ENCODE measurements at regions not wholly inside any gene's neighbourhood (a gene's known extent, or its start where the extent isn't known, plus 50 kb on each side); places are given as distances from the start of the nearest gene placed in this dataset.

DNA sequence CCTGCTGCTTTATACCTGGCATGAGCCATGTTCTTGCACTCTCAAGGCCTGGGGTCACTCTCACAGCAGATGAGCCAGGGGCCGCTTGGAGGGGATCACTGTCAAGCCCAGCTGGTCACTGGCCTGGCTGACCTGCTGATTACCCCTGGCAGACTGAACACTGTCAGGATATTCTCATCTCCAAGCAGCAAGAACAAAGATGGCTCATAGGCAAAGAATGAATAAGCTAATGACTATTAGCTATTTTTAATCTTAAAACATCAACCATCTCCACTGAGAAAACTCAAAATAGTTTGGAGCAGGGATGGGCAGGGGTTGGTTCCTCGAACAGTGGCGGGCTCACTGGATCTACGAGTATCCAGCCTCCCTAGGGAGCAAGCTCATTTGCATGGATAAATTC lies 64.4 kb upstream of the ACAN start:
- no peak for DNase-seq (ENCODE audit: low spot score in 2 of 2)
- H3K9me3 ChIP-seq, result no peaks in the 10 kb centered on the region
- no peaks in the 10 kb centered on the region for H3K4me1 ChIP-seq
- 66% methylated on average over 4 of the region's 4 CpGs for WGBS
- no peak overlapping the region for H3K27ac ChIP-seq
- TF ChIP-seq CTCF (IDR thresholded peaks at IDR 0.05) (no peak), POLR2AphosphoS5 (IDR thresholded peaks at IDR 0.05) (no peak), EP300 (IDR thresholded peaks at IDR 0.05) (no peak), POLR2A (IDR thresholded peaks at IDR 0.05) (no peak)
- peaks cover 10% of the 10 kb centered on the region for H3K27me3 ChIP-seq
- H3K4me3 ChIP-seq, result no peak overlapping the region
- H3K36me3 ChIP-seq, result no peaks in the 10 kb centered on the region

DNA sequence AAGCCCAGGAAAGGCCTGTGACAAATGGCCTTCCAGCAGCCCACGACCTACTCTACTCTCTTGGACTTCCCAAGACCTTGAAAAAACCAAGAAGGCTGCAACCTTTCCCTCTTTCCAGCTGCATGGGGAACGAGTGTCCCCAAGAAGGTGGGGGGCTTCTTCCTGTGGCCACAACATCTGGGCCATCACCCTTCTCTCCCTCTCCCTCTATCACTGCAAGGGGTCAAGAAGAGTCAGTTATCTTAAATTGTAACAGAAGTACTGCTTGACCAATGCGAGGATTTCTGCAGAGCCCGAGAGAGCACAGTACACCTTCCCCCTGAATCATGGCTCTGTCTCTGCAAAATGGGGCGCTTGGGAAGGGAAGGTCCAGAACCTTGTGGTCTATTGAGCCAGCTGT lies 63.7 kb upstream of the ACAN start:
- Histone ChIP-seq H3K4me3 (no peak overlapping the region), H3K9me3 (no peaks in the 10 kb centered on the region), H3K4me1 (no peaks in the 10 kb centered on the region), H3K27ac (no peak overlapping the region), H3K27me3 (peaks cover 12% of the 10 kb centered on the region), H3K36me3 (no peaks in the 10 kb centered on the region)
- WGBS, result 79% methylated on average over 4 of the region's 5 CpGs
- TF ChIP-seq POLR2AphosphoS5 (IDR thresholded peaks at IDR 0.05) (no peak), EP300 (IDR thresholded peaks at IDR 0.05) (no peak), CTCF (IDR thresholded peaks at IDR 0.05) (no peak), POLR2A (IDR thresholded peaks at IDR 0.05) (no peak)
- DNase-seq (ENCODE audit: low spot score in 2 of 2), result no peak

DNA sequence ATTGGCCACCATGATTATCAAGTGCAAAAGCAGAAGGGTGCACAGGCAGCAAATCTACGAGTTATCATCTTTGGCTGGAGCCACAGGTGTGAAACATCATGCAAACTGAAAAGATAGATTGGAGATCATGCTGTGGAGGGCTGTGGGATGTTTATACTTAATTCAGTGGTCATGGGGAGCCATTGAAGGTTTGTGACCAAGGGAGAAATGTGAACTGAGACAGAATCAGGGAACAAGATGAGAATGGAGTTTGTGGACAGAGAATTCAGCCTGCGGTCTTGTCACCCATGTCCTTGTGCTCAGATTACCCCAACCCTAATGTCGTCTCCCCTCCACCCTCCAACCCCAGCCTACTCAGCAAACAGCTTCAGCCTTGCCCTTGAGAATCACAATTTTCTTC lies 62.9 kb upstream of the ACAN start:
- no peaks in the 10 kb centered on the region for H3K36me3 ChIP-seq
- no peaks in the 10 kb centered on the region for H3K9me3 ChIP-seq
- peaks cover 15% of the 10 kb centered on the region for H3K27me3 ChIP-seq
- H3K4me1 ChIP-seq, result no peaks in the 10 kb centered on the region
- no peak overlapping the region for H3K4me3 ChIP-seq
- whole genome bisulfite sequencing, result 92% methylated on average over 3 of the region's 3 CpGs
- DNase-seq (ENCODE audit: low spot score in 2 of 2), result no peak
- no peak for TF ChIP-seq EP300 (IDR thresholded peaks at IDR 0.05)
- TF ChIP-seq POLR2A (IDR thresholded peaks at IDR 0.05), result no peak
- no peak for TF ChIP-seq POLR2AphosphoS5 (IDR thresholded peaks at IDR 0.05)
- no peak for TF ChIP-seq CTCF (IDR thresholded peaks at IDR 0.05)
- no peak overlapping the region for H3K27ac ChIP-seq

- H3K4me1 ChIP-seq, result no peaks in the 10 kb centered on the region
- no peaks in the 10 kb centered on the region for H3K9me3 ChIP-seq
- H3K27ac ChIP-seq, result no peak overlapping the region
- no peak for DNase-seq (ENCODE audit: low spot score in 2 of 2)
- no peaks in the 10 kb centered on the region for H3K36me3 ChIP-seq
- H3K4me3 ChIP-seq, result no peak overlapping the region
- WGBS, result 89% methylated on average over 4 of the region's 5 CpGs
- peaks cover 15% of the 10 kb centered on the region for H3K27me3 ChIP-seq
- TF ChIP-seq POLR2A (IDR thresholded peaks at IDR 0.05) (no peak), CTCF (IDR thresholded peaks at IDR 0.05) (no peak), POLR2AphosphoS5 (IDR thresholded peaks at IDR 0.05) (no peak), EP300 (IDR thresholded peaks at IDR 0.05) (no peak)
Measured at GRCh38 chr15:88741046-88741445, 62.2 kb upstream of the ACAN start.

GRCh38 chr15:88741671-88742070 lies 61.6 kb upstream of the ACAN start:
- H3K36me3 ChIP-seq, result no peaks in the 10 kb centered on the region
- no CpG with 5 or more reads among the region's 31 CpGs for WGBS
- TF ChIP-seq POLR2A (IDR thresholded peaks at IDR 0.05) (no peak), CTCF (IDR thresholded peaks at IDR 0.05) (no peak), EP300 (IDR thresholded peaks at IDR 0.05) (no peak), POLR2AphosphoS5 (IDR thresholded peaks at IDR 0.05) (no peak)
- peaks cover 15% of the 10 kb centered on the region for H3K27me3 ChIP-seq
- H3K27ac ChIP-seq, result no peak overlapping the region
- no peaks in the 10 kb centered on the region for H3K4me1 ChIP-seq
- H3K9me3 ChIP-seq, result no peaks in the 10 kb centered on the region
- no peak overlapping the region for H3K4me3 ChIP-seq
- DNase-seq (ENCODE audit: low spot score in 2 of 2), result no peak

Measured in suprapubic skin (tissue), 4 donors.